SK-N-SH (cell line): ENCODE measurements at regions not wholly inside any gene's neighbourhood (a gene's known extent, or its start where the extent isn't known, plus 50 kb on each side); places are given as distances from the start of the nearest gene placed in this dataset.

Experiments
- CTCF ChIP-seq: fragments of 200-600 bp; sonication (generic); IDR thresholded peaks from 2 replicates; pipeline ENCODE4 v1.6.1; 2017; ENCODE audit warnings: antibody characterized with exemption, mild to moderate bottlenecking, moderate library complexity
- RXRA ChIP-seq: IDR thresholded peaks from 2 replicates; pipeline ENCODE4 v1.4.0; 2012; ENCODE audit warnings: low read depth, mild to moderate bottlenecking, borderline replicate concordance
- USF2 ChIP-seq: fragments of 150-350 bp; IDR thresholded peaks from 2 replicates; pipeline ENCODE4 v1.6.1; 2017; ENCODE audit warnings: antibody characterized with exemption, low read length, low read depth, borderline replicate concordance
- ZBTB33 ChIP-seq: IDR thresholded peaks from 2 replicates; pipeline ENCODE4 v1.4.0; 2012; ENCODE audit warnings: low read depth, borderline replicate concordance

GRCh38 chr12:106003297-106003696, 135.5 kb downstream of the NUAK1 start:
- TF ChIP-seq RXRA = no peak
- no peak for TF ChIP-seq CTCF
- no peak for TF ChIP-seq ZBTB33
- no peak for TF ChIP-seq USF2
